ENCODE measurements at regions not wholly inside any gene's neighbourhood (a gene's known extent, or its start where the extent isn't known, plus 50 kb on each side); places are given as distances from the start of the nearest gene placed in this dataset.

GRCh38 chr15:96160800-96161199, 169.7 kb upstream of the NR2F2 start:
- no peak for TF ChIP-seq CTCF (IDR thresholded peaks at IDR 0.05)
- TF ChIP-seq POLR2A (IDR thresholded peaks at IDR 0.05) = no peak

All from body of pancreas (tissue), 4 donors.